ENCODE measurements at regions not wholly inside any gene's neighbourhood (a gene's known extent, or its start where the extent isn't known, plus 50 kb on each side); places are given as distances from the start of the nearest gene placed in this dataset.

DNA sequence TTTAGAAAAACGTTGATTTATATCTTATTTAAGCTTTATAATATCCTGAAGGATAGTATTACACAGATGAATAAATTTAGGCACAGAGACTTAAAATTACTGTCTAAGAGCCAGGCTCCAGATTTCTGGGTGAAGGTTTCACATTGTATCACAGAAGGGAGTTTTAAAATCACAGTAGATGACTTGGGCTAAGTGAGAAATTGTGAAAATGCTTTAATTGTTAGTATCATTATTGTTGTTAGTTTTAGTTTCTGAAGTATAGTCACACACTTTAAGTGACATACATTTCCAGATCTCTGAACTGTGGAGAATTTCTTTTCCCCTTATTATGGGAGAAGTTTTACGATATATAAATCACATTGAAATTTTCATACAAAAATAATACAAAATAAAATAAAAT is 83.5 kb downstream of the NDUFS5 start:
- DNase-seq, result no peak

DNA sequence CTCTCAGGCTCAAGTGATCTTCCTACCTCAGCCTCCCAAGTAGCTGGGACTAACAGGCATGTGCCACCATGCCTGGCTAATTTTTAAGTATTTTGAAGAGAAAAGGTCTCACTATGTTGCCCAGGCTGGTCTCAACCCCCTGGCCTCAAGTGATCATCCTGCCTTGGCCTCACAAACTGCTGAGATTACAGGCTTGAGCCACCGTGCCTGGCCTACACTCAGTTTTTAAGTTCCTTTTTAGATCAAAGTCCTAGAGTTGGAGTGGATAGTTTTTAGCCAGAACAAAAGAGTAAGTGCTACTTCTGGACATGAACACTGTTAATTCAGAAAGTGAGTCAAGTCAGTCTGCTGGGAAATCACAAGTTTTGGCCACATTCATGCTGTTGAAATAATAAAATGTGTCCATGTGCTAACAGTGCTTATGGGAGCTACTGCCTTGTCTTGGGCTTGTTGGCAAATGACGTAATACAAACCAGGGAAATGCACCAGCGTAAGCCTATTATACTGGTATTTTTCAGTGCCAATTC is 84.2 kb downstream of the NDUFS5 start:
- no peak for DNase-seq

DNA sequence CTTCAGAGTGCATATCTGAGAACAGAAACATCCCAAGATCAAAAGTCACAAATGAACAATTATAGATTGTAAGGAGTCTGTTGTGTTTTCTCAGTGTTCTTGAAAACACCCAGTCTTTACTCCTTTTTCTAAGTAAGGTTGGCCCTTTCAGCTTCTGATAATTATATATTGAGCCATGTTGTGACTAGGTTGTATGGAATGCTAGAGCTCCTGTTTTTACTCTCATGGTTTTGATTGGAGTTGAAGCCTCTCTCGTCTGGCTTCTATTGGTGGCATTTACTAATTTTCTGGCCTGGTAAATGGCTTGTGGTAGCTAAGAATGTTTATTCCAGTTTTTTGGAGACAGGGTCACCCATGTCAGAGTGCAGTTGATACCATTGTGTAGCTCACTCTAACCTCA is 84.7 kb downstream of the NDUFS5 start:
- no peak for DNase-seq

DNA sequence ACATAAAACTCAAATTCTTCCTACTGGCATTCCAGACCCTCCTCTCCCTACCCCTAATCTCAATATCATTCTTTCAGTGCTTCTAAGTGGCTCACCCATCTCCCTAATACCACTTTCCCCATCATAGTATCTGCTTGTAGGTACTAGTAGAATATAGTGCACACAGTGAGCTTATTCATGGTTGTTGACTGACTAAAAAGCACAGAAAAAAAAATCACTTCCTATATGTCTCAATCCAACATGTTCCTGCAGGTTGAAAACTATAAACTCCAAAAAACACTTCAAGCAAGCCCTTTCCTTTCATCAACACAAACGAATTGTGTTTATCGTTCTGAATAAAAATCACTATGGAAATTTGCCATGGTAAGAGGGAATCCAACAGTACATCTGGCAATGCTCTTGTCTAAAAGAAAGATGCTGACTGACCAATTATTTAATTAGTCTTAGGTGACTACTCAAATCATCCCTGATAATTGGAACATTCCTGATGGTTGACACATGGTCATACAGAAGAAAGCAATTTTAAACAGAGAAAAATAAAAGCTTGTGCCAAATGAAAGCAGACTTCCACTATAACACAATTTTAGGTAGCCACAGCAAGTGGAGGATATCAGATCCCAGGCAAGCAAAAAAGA is 87.1 kb downstream of the NDUFS5 start:
- DNase-seq, result no peak

DNA sequence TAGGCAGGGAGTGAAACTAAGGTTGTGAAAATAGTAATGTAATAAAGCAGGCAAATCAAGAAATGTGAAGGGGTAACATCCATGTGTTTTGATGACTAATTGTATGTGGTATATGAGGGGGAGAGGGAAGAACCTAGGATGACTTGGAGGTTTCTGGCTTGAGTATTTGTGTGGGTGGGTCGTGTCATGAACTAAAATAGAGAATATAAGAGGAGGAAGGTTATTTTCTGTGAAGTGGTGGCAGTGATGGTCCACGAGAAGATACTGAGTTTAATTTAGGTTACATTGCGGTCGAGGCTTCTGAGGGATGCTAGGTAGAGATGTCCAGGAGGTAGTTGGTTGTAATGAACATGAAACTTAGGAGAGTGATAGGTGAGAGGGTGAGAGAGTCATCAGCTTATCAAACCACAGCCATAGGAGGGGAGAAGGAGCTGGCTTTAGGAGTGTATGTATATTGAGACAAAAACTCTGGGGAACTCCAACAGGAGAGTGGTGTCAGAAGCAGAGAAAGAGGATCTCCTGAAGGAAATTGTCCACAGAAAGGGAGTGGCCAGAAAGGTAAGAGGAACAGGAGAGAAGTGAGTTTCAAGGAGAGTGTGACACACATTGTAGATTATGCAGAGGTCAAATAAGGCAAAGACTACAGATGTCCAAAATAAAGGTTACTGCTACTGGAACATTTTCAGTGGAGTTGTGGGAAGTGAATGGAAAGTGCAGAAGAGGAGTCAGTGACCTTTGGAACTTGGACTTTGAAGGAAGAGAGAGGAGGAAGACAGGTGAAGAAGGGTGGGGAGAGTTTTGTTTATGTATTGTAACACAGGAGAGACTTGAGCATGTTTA is 89.0 kb upstream of the MACF1 start:
- DNase-seq, result no peak

DNA sequence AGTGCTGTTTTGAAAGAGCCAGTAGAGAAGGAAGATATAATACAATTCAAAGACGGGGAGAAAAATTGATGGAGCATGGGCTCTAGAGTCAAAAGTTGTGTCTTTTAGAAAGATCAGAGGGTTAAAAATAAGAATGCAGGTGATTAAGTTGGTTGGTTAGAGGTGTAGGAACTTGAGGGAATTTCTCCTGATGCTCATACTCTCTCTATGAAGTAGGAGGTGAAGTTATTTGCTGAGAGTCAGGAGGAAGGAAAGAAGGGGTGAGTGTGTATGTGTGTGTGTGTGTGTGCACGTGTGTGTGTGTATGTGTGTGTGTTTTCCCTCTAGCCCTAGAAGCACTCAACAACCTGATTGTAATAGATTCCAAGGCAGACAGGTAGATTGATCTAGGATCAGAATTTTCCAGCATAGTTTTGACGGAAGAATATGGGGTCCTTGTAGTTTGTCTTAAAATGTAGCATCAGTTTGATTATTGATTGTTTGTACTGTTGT is 88.3 kb upstream of the MACF1 start:
- no peak for DNase-seq

DNA sequence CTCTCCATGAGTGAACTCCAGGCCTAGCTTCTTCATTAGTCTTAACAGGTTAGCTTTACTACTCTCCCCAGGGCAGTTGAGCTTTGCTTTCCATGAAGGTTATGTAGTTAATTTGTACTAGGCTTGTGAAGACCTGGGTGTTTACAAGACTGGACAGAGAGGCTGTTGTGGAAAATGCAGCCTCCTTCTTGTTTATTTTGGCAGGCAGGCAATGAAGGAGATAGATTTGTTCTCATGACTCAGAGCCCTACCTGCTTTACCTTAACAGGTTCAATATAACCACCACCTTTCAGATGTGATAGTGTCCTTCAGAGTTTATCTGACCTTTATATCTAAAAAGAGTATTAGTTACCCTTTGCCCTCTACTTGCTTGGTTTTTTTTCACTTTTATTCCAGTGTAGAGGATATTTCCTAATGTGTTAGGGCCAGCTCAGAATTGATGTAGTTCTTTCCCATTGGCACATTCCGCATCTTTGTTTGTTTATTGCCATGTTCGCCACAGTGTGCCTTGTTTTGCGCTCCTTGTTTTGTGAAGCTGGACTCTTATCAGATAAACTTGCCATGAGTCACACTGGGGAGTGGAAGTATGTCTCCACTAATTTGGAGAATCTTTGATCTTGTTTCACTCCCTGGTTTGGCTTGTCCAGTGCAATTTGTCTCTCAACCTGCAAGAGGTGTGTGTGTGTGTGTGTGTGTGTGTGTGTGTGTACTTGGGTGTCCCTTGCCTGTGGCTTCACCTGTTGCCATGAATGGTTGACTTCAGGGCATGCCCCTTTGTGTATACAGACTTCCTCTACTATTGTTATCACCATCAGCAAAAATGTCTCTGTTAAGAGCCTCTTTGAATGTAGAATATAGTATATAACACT is 87.4 kb upstream of the MACF1 start:
- DNase-seq, result no peak

DNA sequence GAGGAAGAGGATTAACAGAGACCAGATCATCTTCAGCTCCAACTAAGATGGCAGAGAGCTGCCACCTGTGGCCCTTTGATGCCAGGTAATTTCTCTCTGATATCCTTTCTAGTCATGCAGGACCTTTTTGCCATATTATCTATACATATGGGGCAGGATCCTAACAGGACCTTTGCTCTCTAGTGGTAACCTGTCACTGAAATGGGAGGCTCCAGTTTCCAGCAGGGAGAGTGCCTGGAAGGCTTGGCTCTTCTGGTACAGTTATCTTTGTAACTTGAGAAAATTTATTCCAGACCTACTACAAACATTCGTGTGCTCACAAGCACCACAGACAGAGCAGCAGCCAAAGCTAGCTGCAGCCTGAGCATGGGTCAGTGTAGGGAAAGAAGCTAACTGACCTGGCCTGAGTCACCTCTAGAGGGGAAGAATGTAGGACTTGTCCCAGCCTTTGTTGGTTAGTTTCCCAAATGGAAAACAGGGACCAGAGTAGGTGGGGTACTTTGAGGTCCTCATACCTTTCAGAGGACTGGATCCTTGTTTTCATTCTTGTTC is 86.5 kb upstream of the MACF1 start:
- DNase-seq, result no peak

DNA sequence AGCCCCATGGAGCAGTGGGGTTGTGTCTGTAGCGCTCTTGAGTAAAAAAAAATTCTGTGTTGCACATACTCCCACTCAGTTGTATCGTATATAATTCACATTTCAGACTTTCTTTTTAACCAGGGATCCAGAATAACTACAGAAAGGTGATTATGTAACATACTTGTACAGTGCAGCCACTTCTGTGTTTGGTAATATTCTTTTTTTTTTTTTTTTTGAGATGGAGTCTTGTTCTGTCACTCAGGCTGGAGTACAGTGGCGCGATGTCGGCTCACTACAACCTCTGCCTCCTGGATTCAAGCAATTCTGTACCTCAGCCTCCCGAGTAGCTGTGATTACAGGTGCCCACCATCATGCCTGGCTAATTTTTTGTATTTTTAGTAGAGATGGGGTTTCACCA is 82.4 kb upstream of the MACF1 start:
- no peak for DNase-seq

DNA sequence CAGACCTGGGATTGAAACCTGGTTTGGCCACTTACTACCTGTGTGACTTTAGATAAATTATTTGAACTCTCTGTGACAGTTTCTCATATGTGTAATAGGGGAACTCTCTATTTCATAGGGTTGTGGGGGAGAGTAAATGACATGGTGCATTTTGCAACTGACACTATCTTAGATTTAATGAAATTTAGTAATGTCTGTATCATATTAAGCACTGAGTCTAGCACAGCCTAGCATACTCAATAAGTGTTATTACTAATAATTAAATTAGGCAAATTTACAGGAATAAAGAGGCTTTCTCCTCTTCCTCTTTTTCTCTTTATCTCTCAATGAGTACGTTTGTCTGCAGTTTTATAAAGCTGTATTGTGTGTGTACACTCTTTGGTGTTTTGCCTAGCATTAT is 80.2 kb upstream of the MACF1 start:
- DNase-seq, result no peak

DNA sequence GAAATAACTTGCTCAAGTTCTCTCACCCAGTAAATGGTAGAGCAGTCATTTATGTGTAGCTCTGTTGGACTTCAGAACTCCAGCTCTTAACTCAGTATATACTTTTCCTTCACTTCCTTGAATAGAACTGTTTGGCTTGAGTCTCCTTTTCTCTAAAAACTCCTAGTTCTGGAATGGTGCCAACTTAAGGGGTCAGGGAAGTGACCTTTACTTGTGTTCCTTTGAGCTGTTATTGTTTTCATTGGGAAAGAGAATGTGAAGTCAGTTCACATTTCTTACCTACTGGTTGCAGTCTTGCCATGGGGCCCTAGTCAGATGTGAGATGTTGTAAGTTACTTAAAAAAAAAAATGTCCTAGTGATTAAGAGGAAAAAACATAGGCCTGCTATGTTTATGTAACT is 77.0 kb upstream of the MACF1 start:
- peak; percentile 6 for DNase-seq

DNA sequence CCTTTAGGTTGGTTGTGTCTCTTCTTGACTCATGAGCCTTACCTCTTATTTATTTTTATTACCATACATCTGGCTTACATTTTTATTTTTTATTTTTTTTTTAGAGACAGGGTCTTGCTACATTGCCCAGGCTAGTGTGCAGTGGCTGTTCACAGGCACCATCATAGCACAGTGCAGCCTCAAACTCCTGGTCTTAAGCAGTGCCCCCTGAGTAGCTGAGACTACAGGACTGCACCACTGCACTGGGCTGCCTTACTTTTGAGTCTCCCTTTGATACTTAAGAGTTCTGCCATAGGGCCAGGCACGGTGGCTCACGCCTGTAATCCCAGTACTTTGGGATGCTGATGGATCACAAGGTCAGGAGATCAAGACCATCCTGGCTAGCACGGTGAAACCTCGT is 76.4 kb upstream of the MACF1 start:
- no peak for DNase-seq

DNA sequence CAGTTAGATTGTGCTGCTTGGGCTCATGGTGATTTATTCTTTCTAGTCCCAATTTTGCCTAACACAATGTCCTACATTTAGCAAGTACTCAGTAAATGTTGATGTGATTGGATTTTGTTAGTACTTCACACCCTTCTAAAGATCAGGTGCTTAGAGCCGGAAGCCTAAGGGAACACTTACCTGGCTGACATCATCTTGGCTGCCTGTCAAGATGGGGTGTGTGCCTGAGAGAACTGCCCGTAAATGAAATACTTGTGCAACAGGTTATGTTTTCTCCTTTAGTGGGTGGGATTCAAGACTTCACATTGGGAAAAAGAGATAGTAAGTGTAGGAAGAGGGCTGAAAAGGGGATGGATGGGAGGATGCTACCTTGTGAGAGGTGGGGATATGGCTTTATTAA is 75.5 kb upstream of the MACF1 start:
- peak; percentile 66 for DNase-seq

DNA sequence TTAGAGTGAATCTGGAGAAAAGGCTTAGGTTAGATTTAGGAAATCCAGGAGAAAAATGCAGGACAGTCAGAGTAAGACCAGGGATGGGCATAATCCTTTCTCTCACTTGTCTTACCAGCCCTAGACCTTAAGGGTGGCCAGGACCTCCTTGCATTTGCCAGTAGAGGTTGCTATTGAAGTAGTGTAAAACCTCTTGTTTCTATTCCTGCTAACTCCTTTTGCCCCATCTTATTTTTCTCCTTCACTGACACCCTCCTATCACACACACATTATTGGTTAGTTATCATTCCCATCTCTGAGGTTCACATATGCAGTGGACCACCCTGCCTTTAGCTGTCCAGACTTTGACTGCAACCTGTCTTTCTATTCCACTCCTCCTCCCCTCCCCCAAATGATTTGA is 75.0 kb upstream of the MACF1 start:
- peak; percentile 20 for DNase-seq

DNA sequence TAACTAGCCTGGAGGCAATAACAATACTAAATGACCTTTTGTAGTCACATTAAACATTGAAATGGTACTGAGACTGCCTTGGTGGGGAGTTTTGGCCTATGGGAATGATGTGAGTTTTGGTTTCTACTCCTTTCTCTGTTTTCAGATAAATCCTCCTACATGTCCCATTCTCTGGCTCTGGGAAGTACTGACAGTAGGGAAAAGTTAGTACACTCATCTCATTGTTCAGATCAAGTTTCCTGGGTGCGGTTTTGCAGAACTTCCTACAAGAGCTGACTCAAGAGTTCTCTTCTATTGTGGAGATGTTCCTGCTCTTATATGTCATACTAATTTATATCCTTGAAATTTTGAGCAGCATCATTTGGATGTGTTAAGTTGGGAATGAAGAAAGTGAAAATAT is 74.2 kb upstream of the MACF1 start:
- DNase-seq, result no peak

DNA sequence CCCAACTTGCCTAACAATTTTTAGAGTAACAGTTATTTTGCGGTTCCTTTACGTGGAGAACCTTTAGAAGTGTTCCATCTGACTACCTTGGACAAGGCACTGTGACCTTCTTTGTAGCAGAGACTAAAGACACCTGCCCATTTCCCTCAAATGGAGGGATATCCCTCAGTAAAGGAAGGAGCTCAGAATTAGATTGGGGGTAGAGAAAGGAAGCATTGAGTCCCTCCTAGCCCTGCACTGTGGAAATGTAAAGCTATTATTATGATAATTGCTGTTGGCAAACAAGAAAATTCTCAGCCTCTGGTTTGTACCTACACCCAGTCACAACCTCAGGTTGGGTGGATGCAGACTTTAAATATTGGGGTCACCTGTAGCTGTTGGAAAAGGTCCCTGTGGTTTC is 72.6 kb upstream of the MACF1 start:
- DNase-seq, result peak; percentile 47

DNA sequence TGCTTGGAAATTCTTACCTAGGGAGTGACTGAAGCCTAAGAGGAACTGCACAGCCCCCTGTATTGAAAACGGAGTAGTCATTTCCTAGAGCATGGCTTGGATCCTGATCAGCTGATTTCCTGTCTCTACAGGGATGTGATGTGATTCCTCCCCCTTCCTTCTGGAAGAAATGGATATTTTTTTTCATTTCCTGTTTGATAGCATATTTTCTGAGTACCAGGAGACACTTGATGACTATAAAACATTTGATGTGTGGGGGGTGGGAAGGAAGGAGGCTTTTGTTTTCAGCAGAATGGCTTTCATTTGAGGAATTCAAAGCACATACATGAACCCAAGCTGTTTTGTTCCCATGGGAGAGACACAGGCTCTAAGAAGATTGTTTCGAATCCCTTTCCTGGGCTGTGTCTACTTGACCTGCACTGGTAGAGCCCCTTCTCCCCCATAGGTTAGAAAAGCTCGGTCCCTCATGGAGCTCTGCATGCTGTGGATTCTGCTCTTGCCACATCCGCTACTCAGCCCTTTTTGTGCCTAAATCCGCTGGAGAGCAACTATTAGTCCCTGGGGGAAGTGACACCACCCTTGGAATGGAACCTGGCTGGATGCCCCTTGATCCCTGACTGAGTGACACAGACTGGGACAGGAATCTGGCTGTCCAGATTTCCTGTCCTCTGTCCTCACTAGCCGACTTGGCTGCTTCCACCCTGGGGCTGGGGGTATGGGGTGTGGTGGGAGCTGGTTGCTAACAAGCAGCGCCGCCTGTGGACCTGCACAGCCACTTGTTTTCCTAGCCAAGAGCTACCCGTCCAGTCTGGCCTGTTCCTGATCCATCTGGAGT is 71.8 kb upstream of the MACF1 start:
- DNase-seq, result peak; percentile 71

DNA sequence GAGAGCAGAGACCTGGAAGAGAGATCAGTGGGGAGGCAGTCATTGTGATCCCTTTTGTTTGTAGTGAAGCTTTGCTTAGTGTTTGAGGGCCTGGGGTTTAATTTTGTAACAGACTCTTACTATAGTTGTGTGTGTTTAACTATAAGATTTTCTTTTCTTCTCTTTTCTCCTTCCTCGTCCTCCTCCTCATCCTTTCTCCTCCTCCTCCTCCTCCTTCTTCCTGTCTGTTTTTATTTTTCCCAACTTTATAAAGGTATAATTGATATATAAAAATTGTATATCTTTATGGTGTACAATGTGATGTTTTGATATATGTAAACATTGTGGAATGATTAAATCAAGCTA is 71.2 kb upstream of the MACF1 start:
- DNase-seq, result no peak

DNA sequence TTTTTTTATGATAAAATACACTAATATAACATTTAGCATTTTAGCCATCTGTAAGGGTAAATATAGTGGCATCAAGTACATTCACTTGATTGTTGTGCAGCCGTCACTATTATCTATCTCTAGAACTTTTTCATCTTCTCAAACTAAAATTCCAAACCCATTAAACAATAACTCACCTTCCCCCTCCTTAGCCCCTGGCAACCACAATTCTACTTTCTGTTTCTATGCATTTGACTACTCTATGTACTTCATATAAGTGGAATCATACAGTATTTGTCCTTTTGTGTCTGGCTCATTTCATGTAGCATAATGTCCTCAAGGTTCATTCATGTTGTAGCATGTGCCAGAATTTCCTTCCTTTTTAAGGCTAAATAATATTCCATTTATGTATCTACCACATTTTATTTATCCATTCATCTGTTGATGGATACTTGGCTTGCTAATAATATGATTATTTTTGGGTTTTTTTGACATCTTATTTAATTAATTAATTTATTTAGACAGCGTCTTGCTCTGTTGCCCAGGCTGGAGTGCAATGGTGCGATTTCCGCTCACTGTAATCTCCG is 69.6 kb upstream of the MACF1 start:
- no peak for DNase-seq

DNA sequence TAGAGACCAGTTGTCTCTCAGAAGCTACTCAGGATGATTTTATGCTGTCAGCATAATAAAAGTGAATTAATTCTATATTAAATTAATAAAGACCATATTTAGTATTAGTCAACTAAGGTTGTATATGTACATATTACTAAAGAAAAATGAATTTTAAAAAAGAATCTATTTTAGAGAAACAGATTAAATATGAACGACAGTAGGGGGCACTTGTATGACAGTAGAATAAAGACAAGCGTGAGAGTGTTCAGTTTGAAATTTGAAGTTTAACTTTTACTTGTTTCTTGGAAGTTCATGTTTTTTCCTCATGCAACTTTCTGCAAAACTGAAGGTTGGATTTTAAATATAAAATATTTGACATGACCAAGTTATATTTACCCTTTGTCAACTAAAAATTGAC is 67.9 kb upstream of the MACF1 start:
- DNase-seq, result no peak

DNA sequence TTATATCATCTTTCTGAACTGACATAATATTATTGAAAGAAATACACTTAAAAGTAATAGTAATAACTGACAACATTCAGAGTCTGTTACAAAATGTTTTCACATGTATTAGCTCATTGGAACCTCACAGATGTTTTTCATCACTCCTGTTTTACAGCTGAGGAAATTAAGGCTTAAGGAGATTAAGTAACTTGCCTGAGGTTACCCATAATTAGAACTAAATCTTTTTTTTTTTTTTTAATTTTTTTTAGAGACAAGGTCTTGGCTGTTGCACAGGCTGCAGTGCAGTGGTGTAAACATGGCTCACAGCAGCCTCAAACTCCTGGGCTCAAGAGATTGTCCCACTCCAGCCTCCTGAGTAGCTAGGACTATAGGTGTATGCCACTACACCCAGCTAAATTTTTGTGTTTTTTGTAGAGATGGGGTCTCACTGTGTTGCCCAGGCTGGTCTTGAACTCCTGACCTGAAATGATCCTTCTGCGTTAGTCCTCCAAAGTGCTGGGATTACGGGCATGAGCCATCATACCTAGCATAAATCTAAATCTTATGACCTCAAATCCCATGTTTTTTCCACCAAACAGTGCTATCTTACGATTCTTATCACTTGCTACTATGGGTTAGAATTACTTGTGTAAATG is 64.7 kb upstream of the MACF1 start:
- DNase-seq, result no peak
